B cell (primary cell): ENCODE measurements at regions not wholly inside any gene's neighbourhood (a gene's known extent, or its start where the extent isn't known, plus 50 kb on each side); places are given as distances from the start of the nearest gene placed in this dataset.
"Not testable (repeated sequence)": the region's sequence is repeated elsewhere in the genome, so short reads cannot be mapped to it uniquely, and the experiment has no call there.

Experiments used
- ATAC-seq: fragments of 200-7000 bp; cut with Tn5 transposase; one replicate; pipeline ENCODE4 v1.10.0; 2021; ENCODE audit warnings: low read depth, mild to moderate bottlenecking, moderate number of reproducible peaks, moderate library complexity
- CTCF ChIA-PET: fragments of 350-600 bp; sonication (Branson Sonifier 250); formaldehyde crosslinking; loops from one replicate; lab custom pipeline; 2021; ENCODE audit warnings: antibody characterized with exemption, inconsistent platforms; lab: Charles Lee
- POLR2A ChIA-PET: fragments of 350-600 bp; sonication (Branson Sonifier 250); formaldehyde crosslinking; loops from one replicate; lab custom pipeline; 2021; ENCODE audit warnings: antibody characterized with exemption; lab: Charles Lee
- DNase-seq: peaks from one replicate; pipeline ENCODE4 v3.0.0; 2013
- H2AFZ ChIP-seq: 2 replicates; pipeline ENCODE4 v1.6.1; 2012; ENCODE audit warnings: mild to moderate bottlenecking, low read depth, low read length; ENCODE audit not compliant: insufficient read depth, poor library complexity, severe bottlenecking
- H3K27ac ChIP-seq, 2 donors: 1 replicate in 1 of 2; 2 replicates in 1 of 2; pipeline ENCODE4 v1.5.1; 2012 to 2013; ENCODE audit warnings: low read length in 2 of 2, mild to moderate bottlenecking in 2 of 2, moderate library complexity in 1 of 2
- H3K27me3 ChIP-seq, 4 experiments: fragments of 200-600 bp in 1 of 4; sonication (generic) in 1 of 4; replicated peaks in 1 of 4; 1 replicate in 2 of 4; 2 replicates in 2 of 4; pipeline versions ENCODE4 v1.6.1 to v1.7.0; 2013 to 2016; ENCODE audit warnings: low read length in 3 of 4, mild to moderate bottlenecking in 2 of 4, mixed read lengths in 1 of 4, moderate library complexity in 1 of 4; ENCODE audit not compliant: insufficient read depth in 4 of 4, control insufficient read depth in 3 of 4; ENCODE audit errors: control extremely low read depth in 1 of 4
- H3K36me3 ChIP-seq, 2 experiments: replicated peaks in 1 of 2; 1 replicate in 1 of 2; 2 replicates in 1 of 2; pipeline versions ENCODE4 v1.6.1 to v1.7.1; 2013; ENCODE audit warnings: low read length in 1 of 2; ENCODE audit not compliant: insufficient read depth in 2 of 2, control insufficient read depth in 1 of 2; ENCODE audit errors: control extremely low read depth in 1 of 2, extremely low read depth in 1 of 2
- H3K4me1 ChIP-seq, 2 donors: fragments of 200-600 bp in 1 of 2; sonication (generic) in 1 of 2; 1 replicate in 1 of 2; 2 replicates in 1 of 2; pipeline versions ENCODE4 v1.5.1 to v1.6.1; 2013 to 2017; ENCODE audit warnings: low read length in 2 of 2; ENCODE audit not compliant: control insufficient read depth in 2 of 2, insufficient read depth in 2 of 2
- H3K4me2 ChIP-seq: replicated peaks from 2 replicates; pipeline ENCODE3; 2012; ENCODE audit warnings: mild to moderate bottlenecking, low read depth, low read length; ENCODE audit not compliant: poor library complexity, severe bottlenecking
- H3K4me3 ChIP-seq, 5 experiments: fragments of 200-600 bp in 1 of 5; sonication (generic) in 1 of 5; 1 replicate in 3 of 5; 2 replicates in 2 of 5; pipeline versions ENCODE4 v1.5.1 to v1.7.0; 2011 to 2016; ENCODE audit warnings: low read length in 4 of 5, mild to moderate bottlenecking in 4 of 5, low read depth in 2 of 5, control low read depth in 1 of 5, moderate library complexity in 1 of 5; ENCODE audit not compliant: insufficient read depth in 1 of 5; ENCODE audit errors: control extremely low read depth in 1 of 5, extremely low read depth in 1 of 5
- H3K79me2 ChIP-seq: fragments of 200-600 bp; sonication (generic); one replicate; pipeline ENCODE4 v1.6.0; 2016; ENCODE audit warnings: low read length; ENCODE audit not compliant: control insufficient read depth, insufficient read depth
- H3K9ac ChIP-seq: fragments of 200-600 bp; sonication (generic); 2 replicates; pipeline ENCODE4 v1.6.1; 2017; ENCODE audit warnings: mild to moderate bottlenecking, low read length, moderate library complexity
- H3K9me3 ChIP-seq, 3 donors: one replicate each; pipeline versions ENCODE4 v1.6.1 to v1.7.1; 2013; ENCODE audit warnings: low read length in 2 of 3; ENCODE audit not compliant: control insufficient read depth in 2 of 3, insufficient read depth in 1 of 3; ENCODE audit errors: control extremely low read depth in 1 of 3
- H4K20me1 ChIP-seq: 2 replicates; pipeline ENCODE4 v1.6.0; 2012; ENCODE audit warnings: mild to moderate bottlenecking, low read length; ENCODE audit not compliant: insufficient read depth, control insufficient read depth, poor library complexity, severe bottlenecking
- H3K27ac Mint-ChIP-seq: one replicate; pipeline ENCODE4 v1.8.0; 2021; ENCODE audit warnings: mixed read lengths
- H3K27me3 Mint-ChIP-seq: one replicate; pipeline ENCODE4 v1.8.0; 2021; ENCODE audit warnings: mixed read lengths
- H3K4me1 Mint-ChIP-seq: one replicate; pipeline ENCODE4 v1.8.0; 2021; ENCODE audit warnings: mixed read lengths
- H3K4me3 Mint-ChIP-seq: one replicate; pipeline ENCODE4 v1.8.0; 2021; ENCODE audit warnings: mixed read lengths
- H3K9me3 Mint-ChIP-seq: one replicate; pipeline ENCODE4 v1.8.0; 2022; ENCODE audit warnings: mixed read lengths; ENCODE audit not compliant: insufficient read depth
- EZH2 ChIP-seq: IDR thresholded peaks from 2 replicates; pipeline ENCODE4 v1.6.1; 2012; ENCODE audit warnings: borderline replicate concordance, low read depth, mild to moderate bottlenecking, moderate library complexity, low read length; ENCODE audit not compliant: insufficient read depth, poor library complexity, severe bottlenecking
- WGBS: methylation state at CpG from one replicate; pipeline ENCODE4 v1.1.5; 2013; ENCODE audit warnings: missing lambda C conversion rate; ENCODE audit not compliant: insufficient coverage; 5-methylcytosine and 5-hydroxymethylcytosine counted together
- intact Hi-C: fragments of 100-400 bp; cut with micrococcal nuclease; formaldehyde crosslinking; loops from one replicate; pipeline ENCODE4 v1.10.0; 2022
- TF ChIP-seq, protein P1 (sequence below): fragments of 200-600 bp; IDR thresholded peaks from one replicate; pipeline ENCODE4 v1.8.0; 2022; ENCODE audit warnings: antibody characterized with exemption, mild to moderate bottlenecking

DNA sequence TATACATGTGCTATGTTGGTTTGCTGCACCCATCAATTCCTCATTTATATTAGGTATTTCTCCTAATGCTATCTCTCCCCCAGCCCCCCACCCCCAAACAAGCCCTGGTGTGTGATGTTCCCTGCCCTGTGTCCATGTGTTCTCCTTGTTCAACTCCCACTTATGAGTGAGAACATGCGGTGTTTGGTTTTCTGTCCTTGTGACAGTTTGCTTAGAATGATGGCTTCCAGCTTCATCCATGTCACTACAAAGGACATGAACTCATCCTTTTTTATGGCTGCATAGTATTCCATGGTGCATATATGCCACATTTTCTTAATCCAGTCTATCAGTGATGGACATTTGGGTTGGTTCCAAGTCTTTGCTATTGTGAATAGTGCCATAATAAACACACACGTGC is 68.4 kb upstream of the TOP3B start:
- H3K4me2 ChIP-seq, CTCF ChIA-PET, H3K9ac ChIP-seq, H3K27me3 Mint-ChIP-seq, H3K4me3 Mint-ChIP-seq, H3K9me3 ChIP-seq, H2AFZ ChIP-seq, H3K27me3 ChIP-seq, POLR2A ChIA-PET, H3K36me3 ChIP-seq, intact Hi-C loops, H4K20me1 ChIP-seq, H3K27ac ChIP-seq, H3K27ac Mint-ChIP-seq, ATAC-seq, H3K4me1 ChIP-seq, H3K9me3 Mint-ChIP-seq, H3K4me3 ChIP-seq, H3K79me2 ChIP-seq, DNase-seq: not testable (repeated sequence)
- WGBS, result no CpG with 5 or more reads among the region's 2 CpGs
- H3K4me1 Mint-ChIP-seq, result peaks cover 18% of the 10 kb centered on the region

DNA sequence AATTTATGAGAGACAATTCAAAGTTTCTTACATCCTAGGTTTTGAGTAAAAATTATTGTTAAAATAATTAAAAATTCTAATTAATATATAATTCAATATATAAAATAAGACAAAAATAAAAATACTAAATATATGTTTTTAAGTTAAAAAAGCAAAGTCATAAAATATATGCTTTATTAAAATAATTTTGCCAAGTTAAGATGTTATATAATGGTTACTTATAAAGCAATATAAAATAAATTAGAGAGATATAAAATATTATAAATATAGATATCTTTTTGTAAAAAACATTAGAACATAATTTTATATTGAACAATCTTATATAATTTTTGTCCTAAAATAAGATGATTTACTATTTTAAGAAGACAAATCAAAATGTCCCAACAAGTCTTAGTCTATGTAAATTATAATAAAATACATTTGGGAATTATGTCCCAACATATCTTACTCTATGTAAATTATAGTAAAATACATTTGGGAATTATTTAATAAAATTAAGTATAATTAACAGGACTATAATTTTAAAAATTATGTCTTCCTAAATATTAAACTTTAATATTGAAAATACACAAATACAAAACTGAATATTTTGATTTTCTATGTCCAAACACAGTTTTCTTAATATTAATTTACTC is 67.7 kb upstream of the TOP3B start:
- Histone ChIP-seq H3K27ac (no peak overlapping the region), H3K36me3 (no peaks in the 10 kb centered on the region), H3K9ac (no peak overlapping the region), H3K4me3 (no peak overlapping the region), H3K4me1 (peaks cover 12 to 16% of the 10 kb centered on the region in 2 donors), H3K9me3 (no peaks in the 10 kb centered on the region), H3K27me3 (no peaks in the 10 kb centered on the region), H3K79me2 (no peaks in the 10 kb centered on the region), H4K20me1 (no peaks in the 10 kb centered on the region), H3K4me2 (no peak overlapping the region), H2AFZ (no peak overlapping the region)
- Mint-ChIP-seq H3K4me3 (no peak overlapping the region), H3K27me3 (no peaks in the 10 kb centered on the region), H3K9me3 (no peaks in the 10 kb centered on the region), H3K27ac (no peak overlapping the region), H3K4me1 (peaks cover 24% of the 10 kb centered on the region)
- POLR2A ChIA-PET, result no interaction called here
- CTCF ChIA-PET, result no interaction called here
- TF ChIP-seq, protein P1, sequence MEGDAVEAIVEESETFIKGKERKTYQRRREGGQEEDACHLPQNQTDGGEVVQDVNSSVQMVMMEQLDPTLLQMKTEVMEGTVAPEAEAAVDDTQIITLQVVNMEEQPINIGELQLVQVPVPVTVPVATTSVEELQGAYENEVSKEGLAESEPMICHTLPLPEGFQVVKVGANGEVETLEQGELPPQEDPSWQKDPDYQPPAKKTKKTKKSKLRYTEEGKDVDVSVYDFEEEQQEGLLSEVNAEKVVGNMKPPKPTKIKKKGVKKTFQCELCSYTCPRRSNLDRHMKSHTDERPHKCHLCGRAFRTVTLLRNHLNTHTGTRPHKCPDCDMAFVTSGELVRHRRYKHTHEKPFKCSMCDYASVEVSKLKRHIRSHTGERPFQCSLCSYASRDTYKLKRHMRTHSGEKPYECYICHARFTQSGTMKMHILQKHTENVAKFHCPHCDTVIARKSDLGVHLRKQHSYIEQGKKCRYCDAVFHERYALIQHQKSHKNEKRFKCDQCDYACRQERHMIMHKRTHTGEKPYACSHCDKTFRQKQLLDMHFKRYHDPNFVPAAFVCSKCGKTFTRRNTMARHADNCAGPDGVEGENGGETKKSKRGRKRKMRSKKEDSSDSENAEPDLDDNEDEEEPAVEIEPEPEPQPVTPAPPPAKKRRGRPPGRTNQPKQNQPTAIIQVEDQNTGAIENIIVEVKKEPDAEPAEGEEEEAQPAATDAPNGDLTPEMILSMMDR, result no peak
- TF ChIP-seq EZH2, result no peak
- ATAC-seq (no peak), DNase-seq (no peak)
- intact Hi-C loops, result no loop called here
